Hepatocyte (in vitro differentiated cells): ENCODE measurements at regions not wholly inside any gene's neighbourhood (a gene's known extent, or its start where the extent isn't known, plus 50 kb on each side); places are given as distances from the start of the nearest gene placed in this dataset.

ENCODE experiments used
- DNase-seq: peaks from one replicate; pipeline ENCODE4 v3.0.0-alpha.2; 2016; ENCODE audit warnings: low spot score
- H2AFZ ChIP-seq: fragments of 200-600 bp; sonication (generic); 2 replicates; pipeline ENCODE4 v1.6.0; 2016; ENCODE audit warnings: antibody characterized with exemption, mild to moderate bottlenecking
- H3K27ac ChIP-seq: fragments of 200-600 bp; sonication (generic); 2 replicates; pipeline ENCODE4 v1.5.1; 2016; ENCODE audit warnings: mild to moderate bottlenecking
- H3K27me3 ChIP-seq: fragments of 200-600 bp; sonication (generic); 2 replicates; pipeline ENCODE4 v1.6.1; 2016
- H3K36me3 ChIP-seq: fragments of 200-600 bp; sonication (generic); replicated peaks from 2 replicates; pipeline ENCODE4 v1.5.1; 2016; ENCODE audit warnings: low read depth; ENCODE audit not compliant: insufficient read depth
- H3K4me1 ChIP-seq: fragments of 200-600 bp; sonication (generic); 2 replicates; pipeline ENCODE4 v1.5.1; 2016; ENCODE audit warnings: mild to moderate bottlenecking, moderate library complexity; ENCODE audit not compliant: insufficient read depth
- H3K4me2 ChIP-seq: fragments of 200-600 bp; sonication (generic); 2 replicates; pipeline ENCODE4 v1.6.0; 2016
- H3K4me3 ChIP-seq: fragments of 200-600 bp; sonication (generic); 2 replicates; pipeline ENCODE4 v1.5.1; 2016; ENCODE audit warnings: mild to moderate bottlenecking
- H3K79me2 ChIP-seq: fragments of 200-600 bp; sonication (generic); 2 replicates; pipeline ENCODE4 v1.6.0; 2017; ENCODE audit warnings: mild to moderate bottlenecking
- H3K9me2 ChIP-seq: fragments of 200-600 bp; sonication (generic); replicated peaks from 2 replicates; pipeline ENCODE4 v1.6.0; 2017; ENCODE audit warnings: mild to moderate bottlenecking; ENCODE audit not compliant: insufficient read depth
- H3K9me3 ChIP-seq: fragments of 200-600 bp; sonication (generic); 2 replicates; pipeline ENCODE4 v1.5.1; 2016; ENCODE audit warnings: low read depth, mild to moderate bottlenecking
- H4K20me1 ChIP-seq: fragments of 200-600 bp; sonication (generic); 2 replicates; pipeline ENCODE4 v1.6.0; 2016; ENCODE audit warnings: mild to moderate bottlenecking; ENCODE audit not compliant: insufficient read depth, poor library complexity, severe bottlenecking
- EZH2 ChIP-seq: fragments of 200-600 bp; sonication (generic); IDR thresholded peaks from 2 replicates; pipeline ENCODE4 v1.6.1; 2016; ENCODE audit warnings: antibody characterized with exemption, mild to moderate bottlenecking, borderline replicate concordance
- EZH2phosphoT487 ChIP-seq: fragments of 200-600 bp; sonication (generic); IDR thresholded peaks from one replicate; pipeline ENCODE4 v1.6.1; 2018; ENCODE audit warnings: antibody characterized with exemption, mild to moderate bottlenecking, low read depth, moderate library complexity; ENCODE audit not compliant: unreplicated experiment, severe bottlenecking
- WGBS: methylation state at CpG from one replicate; pipeline ENCODE4 v1.1.6; 2016; ENCODE audit warnings: low lambda C conversion rate; ENCODE audit errors: missing lambda C conversion rate; 5-methylcytosine and 5-hydroxymethylcytosine counted together
- TF ChIP-seq, protein P1 (sequence below): fragments of 200-600 bp; sonication (generic); IDR thresholded peaks from 2 replicates; pipeline ENCODE4 v1.5.1; 2016; ENCODE audit warnings: antibody characterized with exemption, mild to moderate bottlenecking; ENCODE audit not compliant: poor library complexity

DNA sequence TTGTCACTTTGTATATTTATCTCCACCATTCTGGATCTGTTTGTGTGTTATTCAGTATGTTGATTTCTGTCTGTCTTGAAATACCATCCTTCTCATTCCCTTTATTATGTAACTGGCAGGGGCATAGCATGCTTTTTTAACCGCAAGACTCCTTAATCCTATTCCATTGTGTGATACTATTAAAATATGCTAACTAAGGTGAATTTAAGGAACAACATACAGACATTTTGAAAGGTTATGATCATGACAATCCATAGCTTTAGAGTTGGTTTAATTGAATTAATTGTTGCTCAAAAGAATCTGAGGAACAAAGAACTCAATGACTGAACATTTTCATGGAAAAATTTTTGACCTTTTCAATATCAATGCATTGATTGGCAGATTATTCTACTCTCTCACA is 677.3 kb upstream of the ROBO1 start:
- WGBS, result 73% methylated on average over 1 of the region's 1 CpG
- no peaks in the 10 kb centered on the region for H3K36me3 ChIP-seq
- H2AFZ ChIP-seq, result no peak overlapping the region
- no peaks in the 10 kb centered on the region for H3K79me2 ChIP-seq
- DNase-seq, result no peak
- no peaks in the 10 kb centered on the region for H3K4me1 ChIP-seq
- TF ChIP-seq, protein P1, sequence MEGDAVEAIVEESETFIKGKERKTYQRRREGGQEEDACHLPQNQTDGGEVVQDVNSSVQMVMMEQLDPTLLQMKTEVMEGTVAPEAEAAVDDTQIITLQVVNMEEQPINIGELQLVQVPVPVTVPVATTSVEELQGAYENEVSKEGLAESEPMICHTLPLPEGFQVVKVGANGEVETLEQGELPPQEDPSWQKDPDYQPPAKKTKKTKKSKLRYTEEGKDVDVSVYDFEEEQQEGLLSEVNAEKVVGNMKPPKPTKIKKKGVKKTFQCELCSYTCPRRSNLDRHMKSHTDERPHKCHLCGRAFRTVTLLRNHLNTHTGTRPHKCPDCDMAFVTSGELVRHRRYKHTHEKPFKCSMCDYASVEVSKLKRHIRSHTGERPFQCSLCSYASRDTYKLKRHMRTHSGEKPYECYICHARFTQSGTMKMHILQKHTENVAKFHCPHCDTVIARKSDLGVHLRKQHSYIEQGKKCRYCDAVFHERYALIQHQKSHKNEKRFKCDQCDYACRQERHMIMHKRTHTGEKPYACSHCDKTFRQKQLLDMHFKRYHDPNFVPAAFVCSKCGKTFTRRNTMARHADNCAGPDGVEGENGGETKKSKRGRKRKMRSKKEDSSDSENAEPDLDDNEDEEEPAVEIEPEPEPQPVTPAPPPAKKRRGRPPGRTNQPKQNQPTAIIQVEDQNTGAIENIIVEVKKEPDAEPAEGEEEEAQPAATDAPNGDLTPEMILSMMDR, result no peak
- TF ChIP-seq EZH2phosphoT487, result no peak
- H3K27me3 ChIP-seq, result no peaks in the 10 kb centered on the region
- no peak overlapping the region for H3K27ac ChIP-seq
- H3K9me2 ChIP-seq, result no peaks in the 10 kb centered on the region
- no peaks in the 10 kb centered on the region for H4K20me1 ChIP-seq
- H3K4me2 ChIP-seq, result no peak overlapping the region
- H3K4me3 ChIP-seq, result no peak overlapping the region
- no peaks in the 10 kb centered on the region for H3K9me3 ChIP-seq

DNA sequence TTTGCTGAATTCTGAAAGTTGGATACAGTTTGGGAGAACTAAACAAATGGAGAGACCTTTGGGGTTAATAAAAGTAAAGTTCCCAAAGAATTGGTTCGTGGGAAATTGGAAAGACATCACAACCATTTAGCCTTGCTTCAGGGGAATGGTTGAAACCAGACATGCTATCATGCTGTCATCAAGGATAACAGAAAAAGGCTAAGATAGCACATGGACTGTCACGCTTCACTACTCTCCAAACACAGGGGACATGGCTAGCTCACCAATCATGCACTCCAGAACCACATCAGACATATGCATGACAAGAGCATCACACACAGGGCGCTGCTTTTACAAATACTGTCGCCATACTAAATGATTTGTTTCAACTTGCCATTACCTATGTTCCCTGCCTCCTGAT is 671.7 kb upstream of the ROBO1 start:
- Histone ChIP-seq H3K4me2 (no peak overlapping the region), H4K20me1 (no peaks in the 10 kb centered on the region), H3K4me3 (no peak overlapping the region), H3K4me1 (no peaks in the 10 kb centered on the region), H3K9me2 (no peaks in the 10 kb centered on the region), H2AFZ (no peak overlapping the region), H3K36me3 (no peaks in the 10 kb centered on the region), H3K79me2 (no peaks in the 10 kb centered on the region), H3K9me3 (no peaks in the 10 kb centered on the region), H3K27me3 (no peaks in the 10 kb centered on the region), H3K27ac (no peak overlapping the region)
- no peak for DNase-seq
- no peak for TF ChIP-seq EZH2phosphoT487
- no peak for TF ChIP-seq EZH2
- TF ChIP-seq, protein P1, result no peak
- WGBS, result 81% methylated on average over 4 of the region's 4 CpGs

DNA sequence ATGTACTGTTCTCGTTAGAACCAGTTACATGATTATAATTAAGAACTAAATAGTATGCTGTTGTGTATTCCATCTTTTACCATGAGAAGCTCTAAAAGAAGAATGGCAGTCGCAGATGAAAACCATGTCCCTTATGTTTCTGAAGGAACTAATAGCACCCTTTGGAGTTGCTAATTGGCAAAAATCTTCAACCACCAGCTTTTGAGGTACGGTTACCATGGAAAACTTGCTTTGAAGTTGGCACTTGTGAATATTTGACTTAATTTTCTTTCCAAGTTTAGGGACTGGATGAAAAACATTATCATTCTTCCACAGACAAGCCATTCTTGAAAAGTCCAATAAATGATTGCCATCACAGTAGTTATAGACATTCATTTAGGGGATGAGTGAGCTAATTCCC is 666.6 kb upstream of the ROBO1 start:
- DNase-seq, result no peak
- Histone ChIP-seq H3K9me3 (peaks cover 2% of the 10 kb centered on the region), H3K4me1 (no peaks in the 10 kb centered on the region), H3K9me2 (no peaks in the 10 kb centered on the region), H3K79me2 (no peaks in the 10 kb centered on the region), H3K4me3 (no peak overlapping the region), H3K27me3 (no peaks in the 10 kb centered on the region), H3K27ac (no peak overlapping the region), H4K20me1 (no peaks in the 10 kb centered on the region), H3K4me2 (no peak overlapping the region), H3K36me3 (no peaks in the 10 kb centered on the region), H2AFZ (no peak overlapping the region)
- TF ChIP-seq EZH2 (no peak), EZH2phosphoT487 (no peak)
- TF ChIP-seq, protein P1, result no peak
- WGBS, result 76% methylated on average over 3 of the region's 3 CpGs

DNA sequence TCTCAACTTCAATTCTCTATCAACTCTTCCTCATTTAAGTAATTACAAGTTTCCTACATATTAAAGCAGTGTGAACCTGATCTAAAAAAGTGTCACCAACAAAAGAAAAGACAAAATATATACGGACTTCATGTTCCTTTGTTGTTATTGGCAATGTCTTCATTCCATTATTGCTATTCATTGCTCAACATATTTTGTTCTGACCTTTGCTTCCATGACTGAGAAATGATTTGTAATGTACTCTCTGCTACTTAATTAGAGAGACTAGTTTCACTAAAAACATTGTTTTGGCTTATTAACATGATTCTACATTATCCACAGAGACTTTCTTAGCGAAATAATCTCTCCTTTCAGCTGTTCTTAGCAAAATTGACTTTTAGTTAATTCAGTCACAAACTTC is 657.2 kb upstream of the ROBO1 start:
- 32% methylated on average over 2 of the region's 2 CpGs for WGBS
- H3K27ac ChIP-seq, result no peak overlapping the region
- no peaks in the 10 kb centered on the region for H3K79me2 ChIP-seq
- peaks cover 5% of the 10 kb centered on the region for H3K9me3 ChIP-seq
- no peaks in the 10 kb centered on the region for H3K4me1 ChIP-seq
- H2AFZ ChIP-seq, result no peak overlapping the region
- no peak overlapping the region for H3K4me2 ChIP-seq
- H3K4me3 ChIP-seq, result no peak overlapping the region
- H3K9me2 ChIP-seq, result no peaks in the 10 kb centered on the region
- H3K36me3 ChIP-seq, result no peaks in the 10 kb centered on the region
- no peaks in the 10 kb centered on the region for H3K27me3 ChIP-seq
- H4K20me1 ChIP-seq, result no peaks in the 10 kb centered on the region
- DNase-seq, result no peak
- TF ChIP-seq EZH2, result no peak
- TF ChIP-seq, protein P1, result no peak
- no peak for TF ChIP-seq EZH2phosphoT487
